Right cardiac atrium (tissue), 5 donors: ENCODE measurements at regions not wholly inside any gene's neighbourhood (a gene's known extent, or its start where the extent isn't known, plus 50 kb on each side); places are given as distances from the start of the nearest gene placed in this dataset.

ENCODE experiments used
- ATAC-seq, 2 donors: fragments of 200-7000 bp; cut with Tn5 transposase; one replicate each; pipeline versions ENCODE4 v1.8.0 to v1.9.1; 2020; ENCODE audit warnings: moderate library complexity in 2 of 2, mild to moderate bottlenecking in 1 of 2
- DNase-seq, 3 donors: peaks; one replicate each; pipeline ENCODE4 v3.0.0-alpha.2; 2020
- H3K27ac ChIP-seq: one replicate; pipeline ENCODE4 v1.5.1; 2013; ENCODE audit warnings: mild to moderate bottlenecking, low read length, control low read depth, moderate library complexity
- H3K27me3 ChIP-seq: one replicate; pipeline ENCODE4 v1.6.1; 2013; ENCODE audit not compliant: control insufficient read depth, insufficient read depth
- H3K4me1 ChIP-seq: one replicate; pipeline ENCODE4 v1.6.1; 2013; ENCODE audit warnings: low read length; ENCODE audit not compliant: control insufficient read depth, insufficient read depth
- H3K4me3 ChIP-seq: one replicate; pipeline ENCODE4 v1.5.1; 2013; ENCODE audit warnings: low read length, control low read depth
- H3K9me3 ChIP-seq: one replicate; pipeline ENCODE4 v1.6.1; 2013; ENCODE audit warnings: low read length; ENCODE audit not compliant: control insufficient read depth
- WGBS: extraction: QIAGEN DNeasy Blood & Tissue Kit; methylation state at CpG from one replicate; pipeline ENCODE4 v1.1.7; 2013; 5-methylcytosine and 5-hydroxymethylcytosine counted together
- intact Hi-C, 4 donors: fragments of 100-400 bp; cut with DNase I; formaldehyde crosslinking; loops; one replicate each; pipeline versions ENCODE4 v1.11.0 to v1.14.0; 2022 to 2023
- donor health status: healthy with polysubstance abuse.
- donor health status: DM: no; HTN: yes; CAD: no.
- donor health status: DM: no; HTN: no; CAD: no.
- donor health status: DM: no; HTN: yes; CAD: no; lungs with severe emphysema.
- donor health status: DM: yes; HTN: yes; CAD: no.

DNA sequence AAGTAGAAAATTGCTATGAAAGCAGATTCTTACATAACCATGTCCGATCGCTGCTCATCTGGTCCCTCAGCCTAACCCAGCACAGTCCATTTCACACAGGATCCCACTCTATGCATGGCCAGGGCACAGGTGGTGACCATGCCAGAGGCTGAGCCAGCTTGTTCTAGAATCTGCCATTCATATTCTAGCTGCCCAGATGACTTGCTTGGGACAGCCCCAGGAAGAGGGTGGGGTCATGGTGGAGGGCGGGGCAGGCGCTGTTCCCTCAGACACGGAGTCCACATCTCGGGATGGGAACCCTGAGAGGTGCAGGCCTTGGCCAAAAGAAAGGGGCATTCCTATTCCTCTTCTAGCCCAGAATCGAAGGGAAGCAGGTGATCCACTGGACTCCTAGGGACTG is 275.2 kb upstream of the IRX2 start:
- 90% methylated on average over 7 of the region's 7 CpGs for WGBS
- intact Hi-C loops = no loop called here

GRCh38 chr5:3026099-3026498 is 274.6 kb upstream of the IRX2 start:
- Histone ChIP-seq H3K9me3 (no peaks in the 10 kb centered on the region), H3K4me3 (no peak overlapping the region), H3K27me3 (no peaks in the 10 kb centered on the region), H3K4me1 (no peaks in the 10 kb centered on the region), H3K27ac (no peak overlapping the region)
- intact Hi-C loops = no loop called here
- 70% methylated on average over 9 of the region's 9 CpGs for WGBS
- ATAC-seq (no peak), DNase-seq (no peak)

More for the DNA sequence above, 275.2 kb upstream of the IRX2 start:
- no peak overlapping the region for H3K27ac ChIP-seq
- no peaks in the 10 kb centered on the region for H3K4me1 ChIP-seq
- no peak overlapping the region for H3K4me3 ChIP-seq
- DNase-seq = no peak
- no peaks in the 10 kb centered on the region for H3K9me3 ChIP-seq
- no peaks in the 10 kb centered on the region for H3K27me3 ChIP-seq
- ATAC-seq = no peak

DNA sequence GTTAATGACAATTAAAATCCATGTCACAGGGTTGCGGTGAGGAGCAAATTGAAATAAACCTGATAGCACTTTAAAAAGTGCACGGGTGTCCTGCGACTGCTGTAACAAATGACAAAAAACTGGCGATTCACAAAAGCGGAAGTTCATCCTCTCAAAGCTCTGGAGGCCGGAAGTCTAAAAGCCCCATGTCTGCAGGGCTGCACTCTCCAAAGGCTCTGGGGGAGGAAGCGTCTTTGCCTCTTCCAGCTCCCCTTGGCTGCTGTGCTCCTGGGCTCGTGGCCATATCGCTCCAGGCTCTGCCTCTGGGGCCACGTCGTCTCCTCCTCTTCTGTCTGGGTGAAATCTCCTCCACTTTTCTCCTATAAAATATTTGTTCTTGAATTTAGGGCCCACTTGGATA is 273.9 kb upstream of the IRX2 start:
- no peak for ATAC-seq
- no peak for DNase-seq
- no peaks in the 10 kb centered on the region for H3K9me3 ChIP-seq
- no peak overlapping the region for H3K27ac ChIP-seq
- intact Hi-C loops = no loop called here
- 62% methylated on average over 11 of the region's 11 CpGs for WGBS
- no peaks in the 10 kb centered on the region for H3K4me1 ChIP-seq
- H3K4me3 ChIP-seq = no peak overlapping the region
- no peaks in the 10 kb centered on the region for H3K27me3 ChIP-seq

DNA sequence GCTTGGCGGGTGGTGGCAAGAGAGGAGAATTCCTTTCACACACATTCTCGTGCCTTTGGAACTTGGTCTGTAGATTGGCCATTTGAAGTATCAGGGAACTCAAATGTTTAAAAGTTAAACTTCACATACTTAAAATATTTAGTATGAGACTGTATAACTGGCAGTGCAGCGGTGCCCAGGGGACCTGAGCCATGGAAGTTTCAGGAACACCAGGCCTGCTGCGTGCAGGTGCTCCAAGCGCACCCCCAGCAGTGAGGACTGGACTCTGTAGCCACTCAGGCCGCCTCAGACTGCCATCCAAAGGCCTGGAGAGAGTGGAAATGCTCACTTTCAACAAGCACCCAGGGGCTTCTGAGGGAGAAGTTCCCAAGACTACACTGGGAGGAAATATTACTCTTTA is 273.5 kb upstream of the IRX2 start:
- Histone ChIP-seq H3K27me3 (no peaks in the 10 kb centered on the region), H3K9me3 (no peaks in the 10 kb centered on the region), H3K27ac (no peak overlapping the region), H3K4me3 (no peak overlapping the region), H3K4me1 (no peaks in the 10 kb centered on the region)
- intact Hi-C loops = no loop called here
- DNase-seq (no peak), ATAC-seq (no peak)
- WGBS = 79% methylated on average over 6 of the region's 6 CpGs

DNA sequence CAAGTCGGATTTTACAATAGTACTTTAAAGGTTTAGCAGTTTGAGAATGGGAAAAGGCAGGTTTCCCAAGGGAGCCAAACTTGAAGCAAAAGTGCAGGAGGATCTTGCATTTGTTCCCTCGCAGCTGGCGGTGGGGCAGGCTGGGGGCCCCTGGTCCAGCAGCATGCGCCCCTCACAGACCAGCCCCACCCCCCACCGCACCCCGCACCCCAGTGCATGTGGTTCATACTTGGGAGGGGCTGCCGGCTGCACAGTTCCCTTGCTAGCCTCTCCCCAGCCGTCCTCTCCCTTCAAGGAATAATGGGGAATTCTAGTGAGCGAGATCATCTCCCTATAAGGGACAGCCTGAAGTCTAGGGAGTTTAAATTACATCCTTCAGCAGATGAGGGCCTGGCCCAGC is 273.1 kb upstream of the IRX2 start:
- Histone ChIP-seq H3K9me3 (no peaks in the 10 kb centered on the region), H3K27me3 (no peaks in the 10 kb centered on the region), H3K4me1 (no peaks in the 10 kb centered on the region), H3K4me3 (no peak overlapping the region), H3K27ac (no peak overlapping the region)
- intact Hi-C loops = no loop called here
- no peak for DNase-seq
- WGBS = 73% methylated on average over 9 of the region's 9 CpGs
- ATAC-seq = no peak

GRCh38 chr5:3024126-3024525 is 272.6 kb upstream of the IRX2 start:
- Histone ChIP-seq H3K9me3 (no peaks in the 10 kb centered on the region), H3K27ac (no peak overlapping the region), H3K4me1 (no peaks in the 10 kb centered on the region), H3K27me3 (no peaks in the 10 kb centered on the region), H3K4me3 (no peak overlapping the region)
- WGBS = 77% methylated on average over 9 of the region's 9 CpGs
- intact Hi-C loops = no loop called here
- no peak for DNase-seq
- ATAC-seq = no peak

GRCh38 chr5:3023656-3024055 is 272.2 kb upstream of the IRX2 start:
- WGBS = 70% methylated on average over 12 of the region's 12 CpGs
- intact Hi-C loops = no loop called here
- no peaks in the 10 kb centered on the region for H3K4me1 ChIP-seq
- DNase-seq = no peak
- ATAC-seq = no peak
- H3K27ac ChIP-seq = no peak overlapping the region
- no peaks in the 10 kb centered on the region for H3K27me3 ChIP-seq
- no peak overlapping the region for H3K4me3 ChIP-seq
- H3K9me3 ChIP-seq = no peaks in the 10 kb centered on the region

GRCh38 chr5:3022665-3023064 is 271.2 kb upstream of the IRX2 start:
- ATAC-seq (no peak), DNase-seq (no peak)
- intact Hi-C loops = no loop called here
- Histone ChIP-seq H3K4me3 (no peak overlapping the region), H3K27me3 (no peaks in the 10 kb centered on the region), H3K27ac (no peak overlapping the region), H3K4me1 (no peaks in the 10 kb centered on the region), H3K9me3 (no peaks in the 10 kb centered on the region)
- 86% methylated on average over 5 of the region's 5 CpGs for WGBS

GRCh38 chr5:3020426-3020825 is 268.9 kb upstream of the IRX2 start:
- DNase-seq (no peak), ATAC-seq (no peak)
- H3K27me3 ChIP-seq = no peaks in the 10 kb centered on the region
- no peaks in the 10 kb centered on the region for H3K4me1 ChIP-seq
- no peaks in the 10 kb centered on the region for H3K9me3 ChIP-seq
- no peak overlapping the region for H3K4me3 ChIP-seq
- WGBS = 93% methylated on average over 6 of the region's 6 CpGs
- no peak overlapping the region for H3K27ac ChIP-seq
- intact Hi-C loops = no loop called here

- H3K27me3 ChIP-seq = no peaks in the 10 kb centered on the region
- no peak overlapping the region for H3K4me3 ChIP-seq
- peaks cover 1% of the 10 kb centered on the region for H3K9me3 ChIP-seq
- no peaks in the 10 kb centered on the region for H3K4me1 ChIP-seq
- no peak overlapping the region for H3K27ac ChIP-seq
- ATAC-seq (no peak), DNase-seq (no peak)
- intact Hi-C loops = no loop called here
- WGBS = 83% methylated on average over 3 of the region's 3 CpGs
Measured at GRCh38 chr5:3019045-3019444, 267.6 kb upstream of the IRX2 start.

DNA sequence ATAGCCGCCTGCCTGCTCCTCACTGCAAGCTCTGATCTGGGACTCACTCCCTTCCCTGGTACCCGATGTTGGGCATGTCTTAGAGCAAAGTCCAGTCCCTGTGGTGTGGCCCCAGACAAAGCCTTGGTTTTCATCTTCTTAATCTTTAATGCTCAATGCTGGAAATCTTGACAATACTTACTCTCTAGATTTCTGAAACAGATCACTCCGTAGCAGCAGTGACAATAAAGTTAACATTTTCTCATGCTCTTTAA is 260.2 kb upstream of the IRX2 start:
- no peak for DNase-seq
- WGBS = 80% methylated on average over 3 of the region's 3 CpGs
- no peaks in the 10 kb centered on the region for H3K4me1 ChIP-seq
- no peaks in the 10 kb centered on the region for H3K27me3 ChIP-seq
- no peak for ATAC-seq
- peaks cover 6% of the 10 kb centered on the region for H3K9me3 ChIP-seq
- no peak overlapping the region for H3K4me3 ChIP-seq
- no peak overlapping the region for H3K27ac ChIP-seq
- intact Hi-C loops = no loop called here

GRCh38 chr5:3010953-3011763 is 259.7 kb upstream of the IRX2 start:
- DNase-seq (no peak), ATAC-seq (no peak)
- Histone ChIP-seq H3K9me3 (peaks cover 6% of the 10 kb centered on the region), H3K27ac (no peak overlapping the region), H3K4me3 (no peak overlapping the region), H3K4me1 (no peaks in the 10 kb centered on the region), H3K27me3 (no peaks in the 10 kb centered on the region)
- WGBS = 83% methylated on average over 9 of the region's 9 CpGs
- intact Hi-C loops = no loop called here
